HCT116 (cell line): ENCODE measurements at regions not wholly inside any gene's neighbourhood (a gene's known extent, or its start where the extent isn't known, plus 50 kb on each side); places are given as distances from the start of the nearest gene placed in this dataset.
"Not testable (repeated sequence)": the region's sequence is repeated elsewhere in the genome, so short reads cannot be mapped to it uniquely, and the experiment has no call there.

ENCODE experiments used
- ATAC-seq: fragments of 200-7000 bp; cut with Tn5 transposase; 2 replicates; pipeline ENCODE4 v1.9.1; 2020; ENCODE audit warnings: mild to moderate bottlenecking, moderate library complexity
- BruUV-seq: library from RNA; stranded (reverse); fragments of 400-500 nt; replicated peaks from 2 replicates; lab custom pipeline; 2021; lab: Mats Ljungman, UMichigan
- CTCF ChIA-PET: fragments of 300-600 bp; sonication (Branson Sonifier 250); formaldehyde crosslinking; loops from one replicate; lab custom pipeline; 2021; ENCODE audit warnings: antibody characterized with exemption; lab: Charles Lee
- POLR2A ChIA-PET: fragments of 300-600, 350-600 bp; sonication (Branson Sonifier 250); formaldehyde crosslinking; loops from one replicate; lab custom pipeline; 2021; ENCODE audit warnings: antibody characterized with exemption; lab: Charles Lee
- RAD21 ChIA-PET, 2 experiments: fragments of 300-600 bp; sonication (Branson Sonifier 250); formaldehyde crosslinking; loops; one replicate each; lab custom pipeline; 2023; ENCODE audit warnings: low total read pairs in 2 of 2; ENCODE audit not compliant: uncharacterized antibody in 2 of 2, unreplicated experiment in 2 of 2, low non-redundant PET in 1 of 2; lab: Charles Lee
- DNase-seq: peaks from one replicate; pipeline ENCODE4 v3.0.0-alpha.2; 2010; ENCODE audit warnings: low read depth, low spot score
- H2AFZ ChIP-seq: fragments of 200-600 bp; shearing (Covaris generic), sonication (generic); 2 replicates; pipeline ENCODE4 v1.6.1; 2017; ENCODE audit warnings: low read depth, mixed run types, mixed read lengths, antibody characterized with exemption, low read length; ENCODE audit not compliant: poor library complexity, severe bottlenecking
- H3K27ac ChIP-seq: 2 replicates; pipeline ENCODE4 v1.5.1; 2012; ENCODE audit warnings: low read depth, low read length
- H3K27me3 ChIP-seq: fragments of 200-600 bp; sonication (generic); 2 replicates; pipeline ENCODE4 v1.6.1; 2016; ENCODE audit warnings: mixed run types, low read length, mixed read lengths; ENCODE audit not compliant: insufficient read depth
- H3K36me3 ChIP-seq, 2 experiments: fragments of 200-500 bp in 1 of 2; fragments of 200-600 bp in 1 of 2; sonication (Bioruptor generic) in 1 of 2; sonication (generic) in 1 of 2; 2 replicates each; pipeline versions ENCODE4 v1.5.1 to v1.6.1; 2014 to 2016; ENCODE audit warnings: low read length in 2 of 2, inconsistent platforms in 1 of 2, mixed read lengths in 1 of 2, mixed run types in 1 of 2; ENCODE audit not compliant: insufficient read depth in 2 of 2, control insufficient read depth in 1 of 2
- H3K4me1 ChIP-seq, 2 experiments: fragments of 200-600 bp in 1 of 2; sonication (generic) in 1 of 2; 2 replicates each; pipeline versions ENCODE4 v1.5.1 to v1.6.1; 2012 to 2017; ENCODE audit warnings: low read length in 2 of 2, inconsistent platforms in 1 of 2, mild to moderate bottlenecking in 1 of 2, mixed read lengths in 1 of 2, mixed run types in 1 of 2, moderate library complexity in 1 of 2; ENCODE audit not compliant: insufficient read depth in 2 of 2, control insufficient read depth in 1 of 2
- H3K4me2 ChIP-seq: fragments of 200-600 bp; sonication (generic); 2 replicates; pipeline ENCODE4 v1.6.1; 2017; ENCODE audit warnings: mixed run types, low read length, mixed read lengths
- H3K4me3 ChIP-seq, 2 experiments: fragments of 200-600 bp in 1 of 2; sonication (generic) in 1 of 2; replicated peaks in 1 of 2; 2 replicates each; pipeline ENCODE4 v1.5.1; 2011 to 2016; ENCODE audit warnings: low read length in 2 of 2, control low read depth in 1 of 2, low read depth in 1 of 2, mild to moderate bottlenecking in 1 of 2, mixed read lengths in 1 of 2, mixed run types in 1 of 2
- H3K79me2 ChIP-seq: fragments of 200-600 bp; sonication (generic); 2 replicates; pipeline ENCODE4 v1.6.1; 2017; ENCODE audit warnings: mild to moderate bottlenecking, mixed run types, low read length, moderate library complexity, mixed read lengths; ENCODE audit not compliant: insufficient read depth
- H3K9ac ChIP-seq: fragments of 200-600 bp; sonication (generic); 2 replicates; pipeline ENCODE4 v1.6.1; 2016; ENCODE audit warnings: low read length, mixed read lengths
- H3K9me2 ChIP-seq: fragments of 200-600 bp; sonication (generic), shearing (Covaris generic); 2 replicates; pipeline ENCODE4 v1.6.1; 2017; ENCODE audit warnings: mixed run types, mild to moderate bottlenecking, moderate library complexity; ENCODE audit not compliant: insufficient read depth
- H3K9me3 ChIP-seq, 2 experiments: fragments of 200-500 bp in 1 of 2; fragments of 200-600 bp in 1 of 2; sonication (Bioruptor generic) in 1 of 2; sonication (generic) in 1 of 2; 2 replicates each; pipeline ENCODE4 v1.6.1; 2014 to 2017; ENCODE audit warnings: low read length in 2 of 2, mixed read lengths in 2 of 2, inconsistent platforms in 1 of 2, low read depth in 1 of 2, mild to moderate bottlenecking in 1 of 2, mixed run types in 1 of 2, moderate library complexity in 1 of 2; ENCODE audit not compliant: control insufficient read depth in 1 of 2, insufficient read depth in 1 of 2
- H4K20me1 ChIP-seq: fragments of 200-600 bp; sonication (generic), shearing (Covaris generic); 2 replicates; pipeline ENCODE4 v1.6.1; 2017; ENCODE audit warnings: mixed run types, mild to moderate bottlenecking, moderate library complexity; ENCODE audit not compliant: insufficient read depth
- ATF3 ChIP-seq: IDR thresholded peaks from 2 replicates; pipeline ENCODE4 v1.6.1; 2012
- CBX3 ChIP-seq: IDR thresholded peaks from 2 replicates; pipeline ENCODE4 v1.6.1; 2012; ENCODE audit warnings: low read depth
- CEBPB ChIP-seq: IDR thresholded peaks from 2 replicates; pipeline ENCODE4 v1.6.1; 2012; ENCODE audit warnings: low read depth
- EGR1 ChIP-seq: IDR thresholded peaks from 2 replicates; pipeline ENCODE4 v1.6.1; 2012; ENCODE audit warnings: low read depth
- EZH2 ChIP-seq: fragments of 200-600 bp; sonication (generic); IDR thresholded peaks from 2 replicates; pipeline ENCODE4 v1.6.1; 2017; ENCODE audit warnings: antibody characterized with exemption, mixed run types
- EZH2phosphoT487 ChIP-seq: fragments of 200-600 bp; IDR thresholded peaks from 2 replicates; pipeline ENCODE4 v1.6.1; 2018; ENCODE audit warnings: antibody characterized with exemption, borderline replicate concordance
- FOSL1 ChIP-seq: IDR thresholded peaks from 2 replicates; pipeline ENCODE4 v1.6.1; 2012; ENCODE audit warnings: low read depth
- POLR2AphosphoS5 ChIP-seq: IDR thresholded peaks from 2 replicates; pipeline ENCODE4 v1.6.1; 2011; ENCODE audit warnings: mild to moderate bottlenecking, low read depth, low read length, moderate library complexity
- RAD21 ChIP-seq: IDR thresholded peaks from 2 replicates; pipeline ENCODE4 v1.6.1; 2012; ENCODE audit warnings: low read depth, mild to moderate bottlenecking
- REST ChIP-seq: IDR thresholded peaks from 2 replicates; pipeline ENCODE4 v1.6.1; 2012; ENCODE audit warnings: low read depth
- SIN3A ChIP-seq: IDR thresholded peaks from 2 replicates; pipeline ENCODE4 v1.6.1; 2012; ENCODE audit warnings: low read depth
- TCF7L2 ChIP-seq: IDR thresholded peaks from 2 replicates; pipeline ENCODE4 v1.7.0; 2011; ENCODE audit warnings: borderline replicate concordance, inconsistent platforms; ENCODE audit not compliant: insufficient read depth, insufficient read length; ENCODE audit errors: extremely low read depth
- ZFX ChIP-seq: fragments of 450-650 bp; IDR thresholded peaks from 2 replicates; pipeline ENCODE4 v1.6.1; 2017
- intact Hi-C: fragments of 100-400 bp; cut with micrococcal nuclease; formaldehyde crosslinking; loops from 2 replicates; pipeline ENCODE4 v1.10.0; 2022

GRCh38 chr2:57050007-57050406, 866.2 kb downstream of the CCDC85A start:
- ChIA-PET RAD21 (no interaction called here), POLR2A (no interaction called here), CTCF (no interaction called here)
- Histone ChIP-seq H3K27me3 (no peaks in the 10 kb centered on the region), H2AFZ (no peak overlapping the region), H3K9me2 (no peaks in the 10 kb centered on the region), H3K79me2 (no peaks in the 10 kb centered on the region), H3K9me3 (no peaks in the 10 kb centered on the region), H3K4me3 (no peak overlapping the region), H3K9ac (no peak overlapping the region), H3K27ac (no peak overlapping the region), H3K4me2 (no peak overlapping the region), H4K20me1 (no peaks in the 10 kb centered on the region), H3K4me1 (no peaks in the 10 kb centered on the region), H3K36me3 (no peaks in the 10 kb centered on the region)
- no peak for DNase-seq
- BruUV-seq, result no TSS peak
- ATAC-seq, result no peak
- intact Hi-C loops, result no loop called here
- TF ChIP-seq CEBPB (no peak), EZH2phosphoT487 (no peak), EZH2 (no peak)

- H2AFZ ChIP-seq, DNase-seq, H3K27me3 ChIP-seq, H3K27ac ChIP-seq, H3K9ac ChIP-seq, BruUV-seq, CTCF ChIA-PET, intact Hi-C loops, ATAC-seq, RAD21 ChIA-PET, H3K9me3 ChIP-seq, POLR2A ChIA-PET, H3K4me3 ChIP-seq, H4K20me1 ChIP-seq, H3K4me1 ChIP-seq, H3K4me2 ChIP-seq, H3K36me3 ChIP-seq, H3K79me2 ChIP-seq, H3K9me2 ChIP-seq: not testable (repeated sequence)
Observed at GRCh38 chr2:57066301-57066700, 882.5 kb downstream of the CCDC85A start.

- DNase-seq (no peak), ATAC-seq (no peak)
- intact Hi-C loops, result no loop called here
- CTCF ChIA-PET, result no interaction called here
- Histone ChIP-seq H2AFZ (no peak overlapping the region), H3K79me2 (no peaks in the 10 kb centered on the region), H3K9ac (no peak overlapping the region), H3K4me2 (no peak overlapping the region), H3K27me3 (no peaks in the 10 kb centered on the region), H3K9me2 (no peaks in the 10 kb centered on the region), H3K27ac (no peak overlapping the region), H4K20me1 (no peaks in the 10 kb centered on the region; the same call in 1 of the 2 replicates), H3K4me1 (peaks cover 0 to 7% of the 10 kb centered on the region in 2 experiments; a peak in 2 of 4 replicates), H3K36me3 (no peaks in the 10 kb centered on the region), H3K9me3 (no peaks in the 10 kb centered on the region), H3K4me3 (no peak overlapping the region)
- RAD21 ChIA-PET, result no interaction called here
- no TSS peak for BruUV-seq
- POLR2A ChIA-PET, result no interaction called here
- no peak for TF ChIP-seq ATF3
- no peak for TF ChIP-seq EZH2
- no peak for TF ChIP-seq TCF7L2
- no peak for TF ChIP-seq FOSL1
- no peak for TF ChIP-seq SIN3A
- no peak for TF ChIP-seq EGR1
- no peak for TF ChIP-seq POLR2AphosphoS5
- no peak for TF ChIP-seq RAD21
- no peak for TF ChIP-seq ZFX
- TF ChIP-seq REST, result no peak
- TF ChIP-seq CBX3, result no peak
Observed at GRCh38 chr2:57075226-57075625, 891.4 kb downstream of the CCDC85A start.
